ENCODE measurements at regions not wholly inside any gene's neighbourhood (a gene's known extent, or its start where the extent isn't known, plus 50 kb on each side); places are given as distances from the start of the nearest gene placed in this dataset.

- DNase-seq: no peak
Observed at GRCh38 chr12:78795934-78796445, 68.6 kb upstream of the SYT1 start.

- DNase-seq: no peak
Observed at GRCh38 chr12:78797196-78797931, 67.2 kb upstream of the SYT1 start.

DNA sequence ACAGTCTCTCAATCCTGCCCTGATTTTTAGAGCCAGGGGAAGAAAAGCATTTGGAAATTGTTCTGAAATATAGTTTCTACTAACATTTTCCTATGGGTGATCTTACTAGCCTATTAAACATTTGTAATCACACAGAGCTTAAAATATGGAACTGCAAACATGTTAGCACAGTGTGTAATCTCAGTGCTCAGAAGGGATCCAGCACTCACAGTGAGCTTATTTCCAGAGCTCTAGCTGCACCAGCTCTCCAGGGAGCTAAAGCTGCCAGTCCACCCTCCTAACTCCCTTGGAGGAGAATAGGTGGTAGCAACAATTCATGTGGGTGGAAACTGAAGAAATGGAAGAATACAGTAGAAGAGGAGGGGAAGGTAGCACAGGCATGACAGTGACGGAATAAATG, 64.9 kb upstream of the SYT1 start:
- DNase-seq: peak; percentile 58 to 86

DNA sequence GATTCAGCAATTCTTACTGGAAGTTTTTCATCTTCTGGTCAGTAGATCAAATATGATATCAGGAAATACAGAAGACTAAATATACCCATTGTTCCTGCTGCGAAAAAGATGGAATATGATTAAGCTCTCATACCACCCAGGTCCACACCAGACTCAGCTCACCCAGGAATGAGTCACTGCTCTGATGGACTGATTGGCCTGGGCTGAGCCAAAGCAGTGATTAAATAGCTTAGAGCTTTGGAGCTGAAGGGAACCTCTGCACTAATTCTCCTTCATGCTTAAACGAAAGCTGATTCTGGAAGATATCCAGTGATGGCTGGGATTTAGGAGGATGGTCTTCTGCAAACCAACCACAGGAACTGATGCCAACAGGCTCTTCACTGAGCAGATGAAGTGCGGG, 62.0 kb upstream of the SYT1 start:
- no peak for DNase-seq

DNA sequence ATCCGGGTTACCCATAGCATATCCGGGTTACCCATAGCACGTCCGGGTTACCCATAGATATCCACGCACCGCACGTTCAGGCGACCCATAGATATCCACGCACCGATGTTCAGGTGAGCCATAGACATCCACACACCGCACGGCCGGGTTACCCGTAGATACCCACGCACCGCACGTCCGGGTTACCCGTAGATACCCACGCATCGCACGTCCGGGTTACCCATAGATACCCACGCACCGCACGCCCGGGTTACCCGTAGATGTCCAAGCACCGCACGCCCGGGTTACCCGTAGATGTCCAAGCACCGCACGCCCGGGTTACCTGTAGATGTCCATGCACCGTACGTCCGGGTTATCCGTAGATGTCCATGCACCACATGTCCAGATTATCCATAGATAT, 60.3 kb upstream of the SYT1 start:
- no peak for DNase-seq

Data from NCI-H2081 (cell line).